BE2C (cell line): ENCODE measurements at regions not wholly inside any gene's neighbourhood (a gene's known extent, or its start where the extent isn't known, plus 50 kb on each side); places are given as distances from the start of the nearest gene placed in this dataset.

ENCODE experiments used
- DNase-seq: peaks from one replicate; pipeline ENCODE4 v3.0.0-alpha.2; 2020
- H3K27me3 ChIP-seq: fragments of 250-450 bp; sonication (Bioruptor Pico); 2 replicates; pipeline ENCODE4 v1.5.1; 2020; ENCODE audit warnings: mild to moderate bottlenecking
- H3K36me3 ChIP-seq: fragments of 250-450 bp; sonication (Bioruptor Pico); 2 replicates; pipeline ENCODE4 v1.5.1; 2020; ENCODE audit warnings: mild to moderate bottlenecking
- H3K4me1 ChIP-seq: fragments of 250-450 bp; sonication (Bioruptor Pico); 2 replicates; pipeline ENCODE4 v1.5.1; 2020
- H3K4me3 ChIP-seq: 2 replicates; pipeline ENCODE4 v1.5.1; 2011; ENCODE audit warnings: low read depth, low read length
- H3K9me3 ChIP-seq: fragments of 250-450 bp; sonication (Bioruptor Pico); 2 replicates; pipeline ENCODE4 v1.5.1; 2020
- CTCF ChIP-seq: IDR thresholded peaks from 2 replicates; pipeline ENCODE4 v1.5.1; 2012; ENCODE audit warnings: mild to moderate bottlenecking, low read depth, low read length

DNA sequence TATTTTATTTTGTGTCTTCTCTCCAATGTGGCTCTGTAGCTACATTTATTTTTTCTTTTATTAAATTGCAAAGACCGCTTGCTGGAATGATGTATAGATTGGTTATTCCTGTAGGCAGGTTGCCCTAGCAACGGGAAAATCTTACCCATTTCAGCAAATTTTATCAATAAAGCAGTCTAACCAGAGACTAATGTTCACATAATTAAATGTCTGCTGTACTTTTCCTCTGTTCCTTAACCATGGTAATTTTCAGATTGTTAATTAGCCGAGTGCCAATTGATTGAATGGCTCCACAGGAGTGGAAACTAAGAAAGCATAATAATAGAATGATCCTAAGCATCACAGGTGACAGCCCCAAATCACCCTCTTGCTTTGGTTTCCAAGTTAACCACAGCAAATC, 134.8 kb downstream of the BASP1 start:
- Histone ChIP-seq H3K4me1 (no peaks in the 10 kb centered on the region), H3K27me3 (no peaks in the 10 kb centered on the region), H3K4me3 (no peak overlapping the region), H3K9me3 (no peaks in the 10 kb centered on the region), H3K36me3 (no peaks in the 10 kb centered on the region)
- TF ChIP-seq CTCF = no peak
- DNase-seq = no peak

- Histone ChIP-seq H3K4me1 (no peaks in the 10 kb centered on the region), H3K27me3 (no peaks in the 10 kb centered on the region), H3K36me3 (no peaks in the 10 kb centered on the region), H3K4me3 (no peak overlapping the region), H3K9me3 (no peaks in the 10 kb centered on the region; the same call in 1 of the 2 replicates)
- DNase-seq = no peak
- no peak for TF ChIP-seq CTCF
Measured at GRCh38 chr5:17354265-17354664, 136.8 kb downstream of the BASP1 start.

DNA sequence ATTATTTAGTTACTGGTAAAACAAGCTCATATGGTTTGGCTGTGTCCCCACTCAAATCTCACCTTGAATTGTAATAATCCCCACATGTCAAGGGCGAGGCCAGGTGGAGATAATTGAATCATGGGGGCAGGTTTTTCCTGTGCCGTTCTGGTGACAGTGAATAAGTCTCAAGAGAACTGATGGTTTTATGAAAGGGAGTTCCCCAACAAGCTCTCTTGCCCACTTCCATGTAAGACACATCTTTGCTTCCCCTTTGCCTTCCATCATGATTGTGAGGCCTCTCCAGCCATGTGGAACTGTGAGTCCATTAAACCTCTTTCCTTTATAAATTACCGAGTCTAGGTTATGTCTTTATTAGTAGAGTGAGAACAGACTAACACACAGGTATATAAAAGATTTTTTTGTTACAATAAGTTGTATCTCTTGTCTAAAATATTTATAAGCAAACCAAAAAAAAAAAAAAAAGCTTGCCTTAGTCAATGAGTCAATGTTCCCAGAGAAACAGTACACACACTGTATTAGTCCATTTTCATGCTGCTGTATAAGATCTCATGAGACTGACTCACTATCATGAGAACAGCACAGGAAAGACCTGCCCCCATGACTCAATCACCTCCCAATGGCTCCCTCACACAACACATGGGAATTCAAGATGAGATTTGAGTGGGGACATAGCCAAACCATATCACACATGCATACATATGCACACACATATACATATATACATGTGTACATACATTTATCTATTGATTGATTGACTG, 138.3 kb downstream of the BASP1 start:
- Histone ChIP-seq H3K4me3 (no peak overlapping the region), H3K27me3 (no peaks in the 10 kb centered on the region), H3K36me3 (no peaks in the 10 kb centered on the region), H3K4me1 (no peaks in the 10 kb centered on the region), H3K9me3 (no peaks in the 10 kb centered on the region; the same call in 1 of the 2 replicates)
- no peak for DNase-seq
- no peak for TF ChIP-seq CTCF

- no peaks in the 10 kb centered on the region for H3K36me3 ChIP-seq
- no peak for TF ChIP-seq CTCF
- no peaks in the 10 kb centered on the region for H3K27me3 ChIP-seq
- no peaks in the 10 kb centered on the region; the same call in 1 of the 2 replicates for H3K9me3 ChIP-seq
- DNase-seq = no peak
- H3K4me1 ChIP-seq = peaks cover 4% of the 10 kb centered on the region; the same call in 1 of the 2 replicates
- no peak overlapping the region for H3K4me3 ChIP-seq
Measured at GRCh38 chr5:17356551-17356950, 139.1 kb downstream of the BASP1 start.

- DNase-seq = no peak
- H3K4me3 ChIP-seq = no peak overlapping the region
- TF ChIP-seq CTCF = no peak
- H3K9me3 ChIP-seq = no peaks in the 10 kb centered on the region; the same call in 1 of the 2 replicates
- peaks cover 4% of the 10 kb centered on the region; the same call in 1 of the 2 replicates for H3K4me1 ChIP-seq
- H3K36me3 ChIP-seq = no peaks in the 10 kb centered on the region
- H3K27me3 ChIP-seq = no peaks in the 10 kb centered on the region
Measured at GRCh38 chr5:17357504-17357903, 140.1 kb downstream of the BASP1 start.

- H3K9me3 ChIP-seq = no peaks in the 10 kb centered on the region; the same call in 1 of the 2 replicates
- TF ChIP-seq CTCF = no peak
- H3K4me3 ChIP-seq = no peak overlapping the region
- H3K36me3 ChIP-seq = no peaks in the 10 kb centered on the region
- H3K27me3 ChIP-seq = no peaks in the 10 kb centered on the region
- peaks cover 4% of the 10 kb centered on the region; the same call in 1 of the 2 replicates for H3K4me1 ChIP-seq
- no peak for DNase-seq
Measured at GRCh38 chr5:17358031-17358430, 140.0 kb upstream of the TAF11L2 start.
